ENCODE measurements at regions not wholly inside any gene's neighbourhood (a gene's known extent, or its start where the extent isn't known, plus 50 kb on each side); places are given as distances from the start of the nearest gene placed in this dataset.

- no peak overlapping the region for H3K27ac Mint-ChIP-seq (ENCODE audit: unreplicated experiment)
- H3K27me3 Mint-ChIP-seq (ENCODE audit: unreplicated experiment): peaks cover 41% of the 10 kb centered on the region
- no peak for DNase-seq
- no peaks in the 10 kb centered on the region for H3K36me3 Mint-ChIP-seq (ENCODE audit: insufficient read depth, unreplicated experiment)
- BruUV-seq (replicated peaks): no TSS peak
- peaks cover 3% of the 10 kb centered on the region for H3K9me3 Mint-ChIP-seq (ENCODE audit: low read depth, unreplicated experiment)
- intact Hi-C loops (cut with micrococcal nuclease; ENCODE audit: unreplicated experiment): no loop called here
- no peak for TF ChIP-seq CTCF (IDR thresholded peaks at IDR 0.05; ENCODE audit: unreplicated experiment)
- no peak overlapping the region for H3K4me3 Mint-ChIP-seq (ENCODE audit: low read depth, unreplicated experiment)
- CTCF ChIA-PET: no interaction called here
- H3K4me1 Mint-ChIP-seq (ENCODE audit: low read depth, unreplicated experiment): no peaks in the 10 kb centered on the region
Measured at GRCh38 chr1:3975903-3976630, 76.0 kb upstream of the C1orf174 start.

- Mint-ChIP-seq H3K27ac (ENCODE audit: unreplicated experiment) (no peak overlapping the region), H3K4me1 (ENCODE audit: low read depth, unreplicated experiment) (no peaks in the 10 kb centered on the region), H3K27me3 (ENCODE audit: unreplicated experiment) (peaks cover 41% of the 10 kb centered on the region), H3K36me3 (ENCODE audit: insufficient read depth, unreplicated experiment) (no peaks in the 10 kb centered on the region), H3K4me3 (ENCODE audit: low read depth, unreplicated experiment) (no peak overlapping the region), H3K9me3 (ENCODE audit: low read depth, unreplicated experiment) (peaks cover 3% of the 10 kb centered on the region)
- intact Hi-C loops (cut with micrococcal nuclease; ENCODE audit: unreplicated experiment): no loop called here
- no peak for DNase-seq
- no TSS peak for BruUV-seq (replicated peaks)
- CTCF ChIA-PET: no interaction called here
- TF ChIP-seq CTCF (IDR thresholded peaks at IDR 0.05; ENCODE audit: unreplicated experiment): no peak
Measured at GRCh38 chr1:3976821-3977220, 76.7 kb upstream of the C1orf174 start.

- H3K9me3 Mint-ChIP-seq (ENCODE audit: low read depth, unreplicated experiment): peaks cover 3% of the 10 kb centered on the region
- H3K4me3 Mint-ChIP-seq (ENCODE audit: low read depth, unreplicated experiment): no peak overlapping the region
Measured at GRCh38 chr1:3978196-3978989, 78.3 kb upstream of the C1orf174 start.

GRCh38 chr1:3978990-3979325 lies 78.9 kb upstream of the C1orf174 start:
- intact Hi-C loops (cut with micrococcal nuclease; ENCODE audit: unreplicated experiment): no loop called here
- Mint-ChIP-seq H3K4me3 (ENCODE audit: low read depth, unreplicated experiment) (no peak overlapping the region), H3K9me3 (ENCODE audit: low read depth, unreplicated experiment) (peaks cover 3% of the 10 kb centered on the region), H3K27ac (ENCODE audit: unreplicated experiment) (no peak overlapping the region), H3K36me3 (ENCODE audit: insufficient read depth, unreplicated experiment) (no peaks in the 10 kb centered on the region), H3K27me3 (ENCODE audit: unreplicated experiment) (peaks cover 55% of the 10 kb centered on the region), H3K4me1 (ENCODE audit: low read depth, unreplicated experiment) (no peaks in the 10 kb centered on the region)
- no TSS peak for BruUV-seq (replicated peaks)
- no peak for DNase-seq
- no peak for TF ChIP-seq CTCF (IDR thresholded peaks at IDR 0.05; ENCODE audit: unreplicated experiment)
- CTCF ChIA-PET: interaction anchor here (0.6 kb wide), 1 partner anchor 78 kb away, joined by 6 read pairs; no protein-coding TSS in a partner anchor

More at GRCh38 chr1:3978196-3978989, 78.3 kb upstream of the C1orf174 start:
- TF ChIP-seq CTCF (IDR thresholded peaks at IDR 0.05; ENCODE audit: unreplicated experiment): no peak
- no TSS peak for BruUV-seq (replicated peaks)
- CTCF ChIA-PET: interaction anchor here (0.6 kb wide), 1 partner anchor 78 kb away, joined by 6 read pairs; no protein-coding TSS in a partner anchor
- Mint-ChIP-seq H3K36me3 (ENCODE audit: insufficient read depth, unreplicated experiment) (no peaks in the 10 kb centered on the region), H3K27me3 (ENCODE audit: unreplicated experiment) (peaks cover 55% of the 10 kb centered on the region), H3K4me1 (ENCODE audit: low read depth, unreplicated experiment) (no peaks in the 10 kb centered on the region), H3K27ac (ENCODE audit: unreplicated experiment) (no peak overlapping the region)
- no peak for DNase-seq
- intact Hi-C loops (cut with micrococcal nuclease; ENCODE audit: unreplicated experiment): no loop called here
